NCI-H2196 (cell line): ENCODE measurements at regions not wholly inside any gene's neighbourhood (a gene's known extent, or its start where the extent isn't known, plus 50 kb on each side); places are given as distances from the start of the nearest gene placed in this dataset.

ENCODE experiments used
- DNase-seq: peaks from one replicate; lab custom pipeline; 2025; ENCODE audit not compliant: unreplicated experiment; lab: John Stamatoyannopoulos, UW

GRCh38 chr13:89925107-89925506 is 1422.4 kb upstream of the MIR17HG start:
- no peak for DNase-seq

- DNase-seq = no peak
These were observed 1416.6 kb upstream of the MIR17HG start for GRCh38 chr13:89930861-89931260.

- DNase-seq = no peak
These were observed 1414.6 kb upstream of the MIR17HG start for GRCh38 chr13:89932902-89933301.

- no peak for DNase-seq
These were observed 1411.2 kb upstream of the MIR17HG start for GRCh38 chr13:89936256-89936655.

GRCh38 chr13:89937420-89937819 is 1410.1 kb upstream of the MIR17HG start:
- DNase-seq = no peak

- no peak for DNase-seq
These were observed 1407.1 kb upstream of the MIR17HG start for GRCh38 chr13:89940383-89940782.

- DNase-seq = no peak
These were observed 1404.3 kb upstream of the MIR17HG start for GRCh38 chr13:89943139-89943538.

- no peak for DNase-seq
These were observed 1397.3 kb upstream of the MIR17HG start for GRCh38 chr13:89950225-89950624.

- no peak for DNase-seq
These were observed 1396.1 kb upstream of the MIR17HG start for GRCh38 chr13:89951341-89951740.

- no peak for DNase-seq
These were observed 1393.9 kb upstream of the MIR17HG start for GRCh38 chr13:89953581-89953980.

GRCh38 chr13:89955773-89956172 is 1391.7 kb upstream of the MIR17HG start:
- DNase-seq = no peak

GRCh38 chr13:89959074-89959473 is 1388.4 kb upstream of the MIR17HG start:
- no peak for DNase-seq

- no peak for DNase-seq
These were observed 1382.2 kb upstream of the MIR17HG start for GRCh38 chr13:89965252-89965651.

- no peak for DNase-seq
These were observed 1381.0 kb upstream of the MIR17HG start for GRCh38 chr13:89966524-89966923.

- no peak for DNase-seq
These were observed 1379.8 kb upstream of the MIR17HG start for GRCh38 chr13:89967701-89968100.

- DNase-seq = no peak
These were observed 1379.0 kb upstream of the MIR17HG start for GRCh38 chr13:89968470-89968869.

- no peak for DNase-seq
These were observed 1377.2 kb upstream of the MIR17HG start for GRCh38 chr13:89970353-89970709.

- no peak for DNase-seq
These were observed 1370.3 kb upstream of the MIR17HG start for GRCh38 chr13:89977203-89977602.

GRCh38 chr13:89980896-89981295 is 1366.6 kb upstream of the MIR17HG start:
- DNase-seq = no peak

GRCh38 chr13:89982407-89983095 is 1364.9 kb upstream of the MIR17HG start:
- DNase-seq = no peak

GRCh38 chr13:89988206-89988605 is 1359.3 kb upstream of the MIR17HG start:
- no peak for DNase-seq

GRCh38 chr13:90003566-90003965 is 1343.9 kb upstream of the MIR17HG start:
- DNase-seq = no peak

GRCh38 chr13:90008707-90009149 is 1338.8 kb upstream of the MIR17HG start:
- DNase-seq = no peak
